Bone marrow (tissue), 2 donors: ENCODE measurements at regions not wholly inside any gene's neighbourhood (a gene's known extent, or its start where the extent isn't known, plus 50 kb on each side); places are given as distances from the start of the nearest gene placed in this dataset.

Source experiments
- DNase-seq, 2 donors: peaks; one replicate each; lab custom pipeline; 2025; lab: John Stamatoyannopoulos, UW

DNA sequence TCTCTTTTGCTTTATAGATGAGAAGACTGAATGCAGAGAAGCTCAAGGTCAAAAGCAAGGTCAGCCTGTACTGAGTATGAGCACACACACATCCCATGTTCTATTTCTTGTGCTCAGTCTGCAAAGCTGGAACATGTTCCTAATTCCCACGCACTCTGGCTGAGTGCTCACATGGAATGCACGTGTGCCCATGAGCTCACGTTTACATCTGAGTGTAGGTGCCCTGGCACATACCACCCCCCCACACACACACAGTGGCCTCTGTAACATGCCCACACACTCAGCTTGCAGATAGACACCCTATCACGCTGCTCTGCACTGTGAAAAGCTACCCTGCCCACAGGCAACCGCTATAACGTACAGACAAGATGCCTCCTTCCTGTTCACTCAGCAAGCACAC lies 700.1 kb downstream of the MED13L start:
- no peak for DNase-seq

DNA sequence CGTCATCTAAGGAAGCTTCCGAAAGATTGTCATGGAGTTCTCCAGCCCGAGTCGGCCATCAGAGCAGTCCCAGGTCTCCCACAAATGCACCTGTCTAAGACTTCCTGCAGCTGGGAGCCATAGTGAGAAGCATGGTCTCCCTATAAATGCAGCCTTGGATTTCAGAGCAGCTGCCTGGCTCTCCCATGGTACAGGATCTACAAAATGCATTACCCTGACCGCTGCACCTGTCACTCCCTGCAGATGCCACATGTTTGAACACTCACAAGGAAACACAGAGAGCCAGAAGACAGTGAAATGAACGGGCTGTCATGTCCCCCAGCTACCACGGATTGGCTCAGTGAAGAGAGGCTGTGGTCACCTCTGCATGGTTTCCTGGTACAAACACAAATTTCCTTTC lies 702.7 kb downstream of the MED13L start:
- DNase-seq: no peak

DNA sequence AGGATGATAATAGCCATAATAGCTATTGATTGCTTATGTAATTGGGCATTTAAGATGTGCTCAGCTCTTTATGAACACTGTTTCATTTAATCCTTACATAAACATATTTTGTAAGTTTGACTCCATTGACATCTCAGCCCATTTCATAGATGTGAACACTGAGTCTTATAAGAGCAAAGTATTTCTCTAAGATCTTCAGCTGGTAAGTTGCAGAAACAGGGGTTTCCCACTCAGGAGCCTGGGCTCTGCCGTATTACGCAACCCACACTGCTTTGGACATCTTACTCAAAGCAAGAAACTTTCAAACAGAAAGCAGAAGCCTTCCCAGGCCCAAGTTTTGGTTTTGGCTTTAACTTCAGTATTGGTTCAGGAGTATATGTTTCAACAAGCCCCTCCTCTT lies 705.1 kb downstream of the MED13L start:
- no peak for DNase-seq

DNA sequence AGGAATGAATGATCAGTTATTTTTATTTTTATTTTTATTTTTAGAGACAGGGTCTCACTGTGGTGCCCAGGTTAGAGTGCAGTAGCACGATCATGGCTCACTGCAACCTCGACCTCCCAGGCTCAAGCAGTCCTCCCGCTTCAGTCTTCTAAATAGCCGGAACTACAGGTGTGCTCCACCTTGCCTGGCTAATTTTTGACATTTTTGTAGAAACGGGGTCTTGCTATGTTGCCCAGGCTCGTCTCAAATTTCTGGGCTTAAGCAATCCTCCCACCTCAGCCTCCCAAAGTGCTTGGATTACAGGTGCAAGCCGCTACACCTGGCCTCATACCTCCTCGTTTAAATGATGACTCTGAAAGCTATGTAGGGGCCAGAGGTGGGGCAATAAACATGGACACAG lies 706.0 kb downstream of the MED13L start:
- no peak for DNase-seq

DNA sequence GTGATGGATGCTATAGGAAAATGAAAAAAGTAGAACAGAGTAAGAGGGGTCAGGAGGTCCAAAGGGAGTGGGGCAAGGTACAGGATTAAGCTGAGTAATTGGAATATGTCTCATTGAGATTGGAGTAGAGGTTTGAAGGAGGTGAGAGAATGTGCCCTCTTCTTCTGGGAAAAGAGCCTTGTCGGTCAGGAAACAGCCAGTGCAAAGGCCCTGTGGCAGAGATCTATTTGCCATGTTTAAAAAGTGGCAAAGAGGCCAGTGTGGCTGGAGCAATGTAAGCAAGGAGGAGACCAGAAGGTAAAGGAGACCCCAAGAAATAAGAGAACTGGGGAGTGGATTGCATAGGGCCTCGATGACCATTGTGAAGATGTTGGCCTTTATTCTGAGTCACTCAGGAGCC lies 706.5 kb downstream of the MED13L start:
- no peak for DNase-seq

DNA sequence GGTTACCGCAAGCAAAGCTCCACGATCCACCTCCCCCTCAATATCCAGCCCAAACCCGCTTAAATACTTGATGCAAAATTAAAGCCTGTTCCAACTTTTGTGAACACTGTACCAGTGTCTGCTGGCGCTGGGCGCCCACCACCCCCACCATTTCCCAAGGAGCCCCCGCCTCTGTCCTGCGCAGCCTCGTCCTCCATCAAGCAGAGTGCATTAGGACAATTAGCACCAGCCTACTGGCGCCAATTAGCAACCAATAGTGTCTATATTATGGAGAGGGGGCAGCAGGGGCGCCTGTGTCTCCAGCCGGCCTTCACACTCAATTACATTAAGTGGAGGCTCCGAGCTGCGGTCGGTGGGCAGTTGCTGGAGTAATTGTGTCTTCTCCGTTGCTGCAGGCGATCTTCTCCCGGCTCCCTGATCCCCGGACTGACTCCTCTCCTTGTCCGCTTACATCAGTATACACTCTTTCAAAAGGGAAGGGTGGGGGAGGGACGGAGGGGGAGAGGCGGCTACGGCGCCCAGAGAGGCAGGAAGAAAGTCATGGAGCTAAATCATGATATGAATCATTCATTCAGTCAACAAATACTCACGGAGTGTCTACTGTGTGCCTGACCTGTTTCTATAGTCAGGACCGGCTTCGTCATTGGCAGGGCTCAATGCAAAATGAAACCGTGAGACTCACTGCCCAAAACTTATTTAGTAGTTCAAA lies 707.3 kb downstream of the MED13L start:
- no peak for DNase-seq

DNA sequence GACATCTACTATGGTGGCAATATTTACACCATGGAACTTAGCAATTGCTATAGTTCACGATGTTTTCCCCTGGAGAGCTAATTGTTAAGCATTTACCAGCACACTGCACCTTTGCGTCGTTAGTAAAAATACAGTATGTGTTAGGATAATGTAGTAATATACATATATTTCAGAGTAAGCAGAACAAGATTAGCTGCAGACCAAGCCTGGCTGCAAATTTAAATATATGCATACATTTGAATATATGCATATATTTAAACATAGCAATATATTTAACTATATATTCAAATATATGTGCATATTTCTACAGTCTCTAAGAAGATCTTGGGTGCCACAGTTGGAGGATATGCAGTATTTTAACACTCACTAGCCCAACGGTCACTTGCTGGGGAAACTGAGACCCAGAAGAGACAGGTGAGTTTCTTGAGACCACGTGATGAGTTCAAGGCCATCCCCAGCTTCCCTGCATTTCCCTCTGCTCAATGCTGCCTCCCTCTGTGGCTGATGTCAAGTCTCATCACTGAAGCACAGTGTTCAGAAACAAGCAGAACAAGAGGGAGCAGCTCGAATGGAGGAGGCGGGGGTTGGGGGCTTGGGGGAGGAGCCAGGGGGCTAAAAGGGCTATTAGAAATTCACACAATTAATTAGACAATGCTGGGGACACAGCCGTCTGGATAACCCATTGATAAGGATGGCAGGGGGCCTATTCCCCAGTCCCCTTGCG lies 708.0 kb downstream of the MED13L start:
- no peak for DNase-seq

DNA sequence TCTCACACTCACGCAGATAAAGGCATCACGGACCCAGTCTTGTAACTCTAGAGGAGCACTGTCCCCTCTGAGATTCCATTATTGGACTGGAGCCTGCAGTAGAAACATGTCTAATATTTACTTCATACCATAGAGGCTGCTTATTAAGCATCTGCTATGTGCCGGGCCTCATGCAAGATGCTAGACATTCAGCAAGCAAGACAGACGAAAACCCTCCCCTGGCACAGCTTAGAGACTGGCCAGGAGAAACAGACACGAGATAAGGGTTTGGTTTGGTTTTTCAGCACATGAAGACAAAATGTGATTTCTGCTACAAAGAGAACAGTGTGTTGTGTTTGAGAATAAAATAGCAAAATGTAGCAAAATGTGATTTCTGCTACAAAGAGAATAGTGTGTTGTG lies 719.2 kb downstream of the MED13L start:
- DNase-seq: no peak

DNA sequence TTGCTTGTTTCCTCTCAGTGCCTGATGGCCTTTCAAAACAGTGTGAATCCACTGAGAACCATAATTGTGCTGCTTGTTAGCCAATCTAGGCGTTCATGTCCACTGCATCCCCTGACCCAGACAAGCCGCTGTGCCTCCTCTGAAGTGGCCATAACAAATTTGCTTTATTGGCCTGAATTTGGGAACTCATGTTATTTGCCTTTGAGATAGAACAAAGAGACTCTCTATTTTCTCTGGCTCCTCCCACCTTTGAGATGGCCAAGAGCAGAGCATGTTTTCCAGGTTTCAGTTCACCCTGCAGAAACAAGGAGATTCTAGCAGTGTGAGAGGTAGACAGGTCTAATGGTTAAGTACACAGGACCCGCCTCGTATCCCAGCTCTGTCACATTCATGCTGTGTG lies 723.9 kb downstream of the MED13L start:
- no peak for DNase-seq

DNA sequence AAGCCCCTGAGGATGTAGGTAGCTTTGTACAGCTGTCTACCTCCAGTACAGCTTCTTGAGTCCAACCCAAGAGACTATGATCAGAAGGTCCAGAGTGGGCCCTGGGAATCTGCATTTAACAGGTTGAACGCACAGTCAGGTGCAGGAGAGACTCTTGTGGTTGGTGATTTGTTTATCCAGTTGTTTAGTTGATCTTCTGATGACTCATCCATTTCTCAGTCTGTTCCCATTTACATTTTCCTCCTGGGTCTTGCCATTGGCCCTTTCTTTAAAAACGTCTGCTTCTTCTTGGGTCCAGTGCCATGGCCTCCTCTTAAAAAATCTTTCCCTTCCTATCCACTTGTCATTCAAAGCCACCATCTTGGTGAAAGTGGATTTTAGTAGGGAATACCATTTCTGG lies 734.2 kb downstream of the MED13L start:
- DNase-seq: no peak

DNA sequence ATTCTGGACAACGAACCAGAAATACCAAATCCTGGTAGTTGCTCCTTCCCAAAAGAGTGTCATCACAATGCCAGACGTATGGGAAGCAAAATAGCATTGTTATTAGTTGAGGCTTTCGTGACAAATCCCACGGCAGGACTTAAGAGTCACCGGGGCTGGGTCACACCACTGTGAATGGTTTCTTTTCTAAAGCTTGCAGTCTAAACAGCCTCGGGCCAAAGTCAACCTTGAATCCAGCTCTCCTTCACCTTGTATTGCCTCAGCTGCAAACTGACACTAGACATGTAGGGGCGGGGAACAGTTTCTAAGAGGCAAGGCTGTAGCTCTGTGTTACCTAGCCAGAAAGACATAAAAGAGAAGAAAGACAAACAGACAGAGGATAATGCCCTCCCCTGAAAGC lies 734.8 kb downstream of the MED13L start:
- DNase-seq: no peak

DNA sequence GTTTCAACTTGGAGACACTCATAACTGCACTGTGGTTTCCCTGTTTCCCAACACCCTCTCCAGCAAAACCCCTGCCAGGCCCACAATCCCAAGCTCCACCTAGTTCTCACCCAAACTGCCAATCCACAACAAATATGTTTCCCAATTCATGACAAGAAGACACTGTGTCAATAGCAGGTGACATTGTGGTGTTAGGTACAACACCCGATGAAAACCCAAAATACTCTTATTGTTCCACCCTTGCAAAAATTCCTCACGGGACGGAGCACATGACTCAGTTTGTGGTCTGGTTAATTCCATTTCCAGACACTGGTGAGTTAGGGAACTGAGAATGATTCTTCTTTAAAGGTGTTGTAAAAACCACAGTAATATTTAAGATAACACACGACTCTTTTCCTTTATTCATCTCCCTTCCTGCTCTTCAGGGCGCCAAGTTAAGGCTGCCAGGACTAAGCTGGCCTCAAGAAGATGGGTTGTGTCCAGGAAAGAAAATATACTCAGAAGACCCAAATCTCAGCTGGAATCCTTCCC lies 735.5 kb downstream of the MED13L start:
- DNase-seq: no peak

DNA sequence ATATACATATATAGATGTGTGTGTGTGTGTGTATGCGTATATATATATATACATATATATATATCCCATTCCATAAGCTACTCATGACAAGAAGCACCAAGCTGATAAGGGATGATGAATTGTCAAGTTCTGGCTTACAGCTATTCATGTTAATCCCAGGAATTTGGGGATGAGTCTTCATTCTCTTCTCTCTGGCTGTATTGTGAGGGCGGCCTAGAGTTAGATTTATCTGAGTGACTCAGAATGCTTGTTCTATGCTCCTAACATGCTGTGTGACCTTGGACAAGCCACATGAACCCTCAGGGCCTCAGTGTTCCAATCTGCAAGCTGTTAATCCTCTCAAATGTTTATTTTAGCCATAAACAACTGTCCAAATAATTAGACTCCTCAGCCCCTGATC lies 749.0 kb downstream of the MED13L start:
- DNase-seq: no peak

DNA sequence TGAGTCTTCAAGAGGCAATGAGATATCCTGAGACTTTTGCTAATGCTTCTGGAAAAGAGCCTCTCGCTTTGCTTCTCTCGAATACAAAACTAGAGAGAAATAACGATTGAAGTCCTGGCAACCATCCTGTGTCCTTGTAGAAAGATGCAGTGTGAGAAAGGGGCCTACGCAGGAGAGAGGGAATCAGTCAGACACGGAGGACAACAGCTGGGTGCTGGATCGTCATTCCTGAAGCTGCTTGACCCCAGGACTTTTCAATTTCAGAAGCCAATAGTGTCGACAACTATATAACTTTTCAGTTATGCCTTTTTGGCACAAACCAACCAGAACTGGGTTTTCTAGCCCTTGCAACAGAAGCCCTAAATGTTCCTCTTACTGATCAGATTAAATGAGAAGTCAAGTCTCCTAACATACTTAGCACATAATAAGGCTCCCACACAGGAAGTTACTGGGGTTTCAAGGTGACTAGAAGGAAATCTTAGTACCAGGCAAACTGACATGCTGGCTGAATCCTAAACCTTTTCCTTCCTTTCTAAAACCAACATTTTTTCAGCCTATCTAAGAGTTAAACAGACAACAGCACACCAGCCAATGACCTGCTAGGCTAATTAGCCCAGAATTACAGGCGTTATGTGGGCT lies 755.6 kb downstream of the MED13L start:
- DNase-seq: no peak

DNA sequence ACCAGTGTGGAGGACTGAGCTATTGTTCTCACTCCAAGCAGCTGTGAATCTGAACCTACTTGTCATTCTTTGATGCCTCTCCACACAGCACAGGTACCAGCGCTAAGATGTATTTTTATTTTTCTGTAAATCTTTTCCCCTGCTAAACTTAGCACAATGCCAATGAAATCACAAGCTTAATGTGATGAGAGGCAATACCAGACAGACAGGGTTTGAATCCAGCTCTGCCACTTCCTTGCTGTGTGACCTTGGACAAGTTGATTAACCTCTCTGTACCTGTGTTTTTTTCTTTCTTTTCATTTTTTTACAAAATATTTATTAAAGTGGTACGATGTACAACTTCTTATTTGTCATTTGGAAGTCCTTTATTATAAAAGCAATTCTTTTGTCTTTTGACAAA lies 757.6 kb downstream of the MED13L start:
- DNase-seq: no peak

DNA sequence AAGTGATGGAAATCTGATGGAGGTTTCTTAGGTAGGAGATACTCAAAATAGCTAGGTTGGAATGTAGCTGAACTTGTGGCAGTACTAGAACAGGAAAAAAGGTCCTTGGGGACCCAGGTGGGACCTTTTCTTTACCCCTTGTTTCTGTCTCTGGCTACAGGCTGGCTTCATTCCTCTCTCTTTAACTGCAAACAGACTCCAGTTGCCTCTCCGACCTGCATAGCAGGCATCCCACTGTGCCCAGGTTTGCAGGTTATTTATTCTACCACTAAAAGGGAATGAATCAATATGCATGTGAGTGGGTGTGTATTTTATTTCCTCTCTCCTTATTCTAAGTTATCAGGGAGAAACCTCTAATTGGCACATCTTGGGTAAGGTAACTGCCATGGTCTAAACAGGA lies 758.1 kb downstream of the MED13L start:
- no peak for DNase-seq

DNA sequence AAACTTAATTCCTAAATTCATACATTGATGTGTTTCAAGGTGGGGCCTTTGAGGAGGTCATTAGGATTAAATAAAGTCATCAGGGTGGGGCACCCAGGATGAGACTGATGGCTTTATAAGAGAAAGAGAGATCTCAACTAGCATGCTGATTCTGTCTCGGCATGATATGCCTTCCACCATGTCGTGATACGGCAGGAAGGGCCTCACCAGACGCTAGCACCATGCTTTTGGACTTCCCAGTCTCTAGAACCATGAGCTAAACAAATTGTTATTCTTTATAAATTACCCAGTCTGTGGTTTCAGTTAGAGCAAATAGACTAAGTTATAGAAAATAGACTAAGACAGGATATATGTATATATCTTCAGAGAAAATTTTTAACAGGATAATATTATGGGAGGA lies 759.6 kb downstream of the MED13L start:
- no peak for DNase-seq

DNA sequence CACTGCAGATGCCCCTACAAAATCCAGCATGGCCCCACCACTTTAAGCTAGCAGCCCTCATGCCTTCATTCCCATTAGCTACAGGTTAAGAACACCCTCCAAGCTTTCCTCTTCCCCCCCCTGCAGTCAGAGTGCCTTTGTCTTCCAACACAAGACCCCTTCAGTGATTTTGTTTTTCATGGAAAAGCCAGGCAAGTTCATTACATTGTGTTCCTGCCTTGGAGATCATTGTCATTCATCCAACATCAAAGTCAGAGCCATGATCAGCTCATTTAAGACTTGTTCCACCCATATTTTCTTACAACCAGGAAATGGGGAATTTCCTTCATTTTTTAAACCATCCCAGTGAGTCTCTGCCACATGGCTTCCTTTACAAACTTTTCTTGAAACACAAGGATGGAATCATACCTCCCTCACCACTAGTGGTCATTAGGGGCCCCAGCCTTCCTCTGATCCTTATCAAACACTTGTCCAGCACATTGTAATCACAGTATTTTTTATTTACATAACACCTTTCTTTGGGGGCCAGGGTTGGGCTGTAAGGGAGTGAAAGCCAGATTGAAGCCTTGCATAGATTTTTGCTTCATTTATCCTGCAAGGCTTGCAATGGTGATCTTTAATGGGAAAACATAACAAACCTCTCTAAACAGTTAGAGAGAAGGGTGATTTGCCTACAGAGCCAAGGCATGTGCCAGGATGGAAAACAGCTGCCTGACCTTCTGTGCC lies 765.3 kb downstream of the MED13L start:
- DNase-seq: no peak

DNA sequence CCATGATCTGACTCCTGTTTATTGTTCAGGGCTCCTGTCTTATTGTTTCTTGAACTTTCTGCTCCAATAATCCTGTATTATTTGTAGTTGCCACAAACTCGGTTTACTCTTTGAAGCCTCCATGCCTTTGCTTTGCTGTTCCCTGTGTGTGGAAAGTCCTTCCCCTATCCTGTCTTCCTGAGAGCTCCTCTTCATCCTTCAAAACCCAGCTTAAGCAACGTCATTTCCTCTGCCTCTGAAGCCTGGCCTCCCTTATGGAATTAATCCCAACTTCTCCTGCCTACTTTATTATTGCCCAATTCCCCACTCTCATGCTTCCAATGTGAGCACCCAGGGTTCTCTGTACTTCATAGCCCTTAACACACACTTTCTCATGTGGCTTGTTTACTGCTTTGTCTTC lies 766.2 kb downstream of the MED13L start:
- no peak for DNase-seq

DNA sequence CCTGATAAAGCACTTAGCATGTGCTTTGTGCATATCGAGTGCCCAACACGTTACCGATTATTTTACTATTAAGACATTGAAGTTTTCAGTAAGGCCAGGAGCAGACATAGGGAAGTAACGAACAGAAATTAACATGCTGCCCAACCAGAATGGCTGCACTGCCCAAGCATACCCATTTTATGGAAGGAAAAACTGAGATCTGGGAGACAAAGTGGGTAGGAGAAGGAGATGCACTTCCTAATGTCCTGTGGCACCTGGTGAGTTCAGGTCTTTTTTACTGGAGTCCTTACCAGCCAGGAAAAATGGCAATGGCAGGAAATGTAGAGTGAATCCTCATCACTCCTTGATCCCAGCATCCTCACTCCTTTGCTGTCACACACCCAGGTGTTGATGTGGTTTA lies 768.5 kb downstream of the MED13L start:
- DNase-seq: no peak

DNA sequence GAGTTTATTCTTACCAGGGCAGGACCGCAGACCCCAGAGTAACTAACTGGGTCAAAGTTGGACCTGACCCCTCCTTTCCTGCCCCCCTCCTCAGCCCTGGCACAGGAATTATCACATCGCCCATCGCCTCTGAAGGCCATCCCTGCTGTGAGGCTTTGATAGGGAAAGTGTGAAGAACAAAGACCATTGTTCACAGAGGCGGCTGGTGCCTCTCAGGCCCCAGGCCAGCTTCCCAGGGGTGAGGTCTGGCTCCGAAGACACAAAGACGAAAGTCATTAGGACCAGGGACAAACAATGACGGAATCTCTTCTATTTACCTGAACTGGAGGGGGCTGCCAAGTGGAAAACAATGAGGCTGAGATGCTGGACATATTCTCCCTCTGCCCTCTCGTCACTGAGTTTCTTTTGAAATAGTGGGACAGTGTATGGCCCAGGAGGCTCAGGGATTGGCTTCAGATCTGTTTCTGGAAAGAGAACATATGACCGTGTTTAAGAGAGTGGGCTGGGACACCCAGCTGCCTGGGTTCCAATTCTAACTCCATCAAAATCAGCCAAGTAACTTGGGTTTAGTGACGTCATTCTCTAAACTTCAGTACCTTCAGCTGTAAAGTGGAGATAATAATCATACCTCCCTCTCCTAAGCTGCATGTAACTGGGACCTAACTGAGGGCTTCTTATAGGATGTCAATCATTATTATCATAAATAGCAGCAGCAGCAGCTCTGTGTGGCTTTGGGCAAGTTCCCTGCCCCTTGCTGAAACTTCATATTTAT lies 769.4 kb downstream of the MED13L start:
- DNase-seq: no peak

DNA sequence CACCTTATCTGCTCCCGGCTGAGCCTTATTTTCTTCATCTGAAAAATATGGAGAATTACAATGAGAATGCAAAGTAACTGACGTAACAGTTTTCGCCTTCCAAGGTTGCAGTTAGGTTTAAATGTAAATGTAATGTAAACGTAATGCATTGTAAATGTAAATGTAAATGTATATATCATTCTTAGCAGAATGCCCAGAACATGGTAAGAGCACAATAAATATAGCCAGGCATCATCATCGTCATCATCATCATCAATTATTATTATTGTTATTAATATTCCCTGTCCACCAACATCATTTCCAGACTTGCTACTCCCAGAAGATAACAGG lies 770.0 kb downstream of the MED13L start:
- no peak for DNase-seq
